Caco-2 (cell line): ENCODE measurements at regions not wholly inside any gene's neighbourhood (a gene's known extent, or its start where the extent isn't known, plus 50 kb on each side); places are given as distances from the start of the nearest gene placed in this dataset.

Experiments used
- BruUV-seq: library from RNA; stranded (reverse); fragments of 400-500 nt; replicated peaks from 2 replicates; lab custom pipeline; 2021; lab: Mats Ljungman, UMichigan
- CTCF ChIA-PET: fragments of 300-600 bp; sonication (Branson Sonifier 250); formaldehyde crosslinking; loops from one replicate; lab custom pipeline; 2022; ENCODE audit warnings: antibody characterized with exemption; lab: Charles Lee
- POLR2A ChIA-PET: fragments of 300-600 bp; sonication (Branson Sonifier 250); formaldehyde crosslinking; loops from one replicate; lab custom pipeline; 2022; ENCODE audit warnings: antibody characterized with exemption; lab: Charles Lee
- DNase-seq, 2 experiments: peaks; one replicate each; pipeline versions ENCODE4 v3.0.0 to v3.0.0-alpha.2; 2020 to 2022
- H3K27me3 ChIP-seq: replicated peaks from 2 replicates; pipeline ENCODE4 v1.6.0; 2011; ENCODE audit warnings: low read length; ENCODE audit not compliant: control insufficient read depth, insufficient read depth
- H3K36me3 ChIP-seq: 2 replicates; pipeline ENCODE4 v1.5.1; 2011; ENCODE audit warnings: low read length; ENCODE audit not compliant: control insufficient read depth, insufficient read depth
- H3K4me1 ChIP-seq: fragments of 250-450 bp; sonication (Bioruptor Pico); 2 replicates; pipeline ENCODE4 v1.5.1; 2020; ENCODE audit warnings: mild to moderate bottlenecking
- H3K4me3 ChIP-seq: 2 replicates; pipeline ENCODE4 v1.5.1; 2011; ENCODE audit warnings: low read depth, mild to moderate bottlenecking, control low read depth, low read length
- H3K9me3 ChIP-seq: fragments of 250-450 bp; sonication (Bioruptor Pico); 2 replicates; pipeline ENCODE4 v1.5.1; 2020; ENCODE audit warnings: mild to moderate bottlenecking, moderate library complexity
- H3K27ac Mint-ChIP-seq: one replicate; pipeline ENCODE4 v1.8.0; 2022; ENCODE audit warnings: mixed read lengths; ENCODE audit not compliant: unreplicated experiment
- H3K27me3 Mint-ChIP-seq: one replicate; pipeline ENCODE4 v1.8.0; 2022; ENCODE audit warnings: mixed read lengths; ENCODE audit not compliant: insufficient read depth, unreplicated experiment
- H3K36me3 Mint-ChIP-seq: one replicate; pipeline ENCODE4 v1.8.0; 2022; ENCODE audit warnings: mild to moderate bottlenecking, mixed read lengths; ENCODE audit not compliant: insufficient read depth, unreplicated experiment
- H3K4me1 Mint-ChIP-seq: one replicate; pipeline ENCODE4 v1.8.0; 2022; ENCODE audit warnings: low read depth, mixed read lengths; ENCODE audit not compliant: unreplicated experiment
- H3K4me3 Mint-ChIP-seq: one replicate; pipeline ENCODE4 v1.8.0; 2022; ENCODE audit warnings: mild to moderate bottlenecking, moderate library complexity, mixed read lengths; ENCODE audit not compliant: unreplicated experiment
- H3K9me3 Mint-ChIP-seq: one replicate; pipeline ENCODE4 v1.8.0; 2022; ENCODE audit warnings: mixed read lengths; ENCODE audit not compliant: unreplicated experiment
- CTCF ChIP-seq, 2 experiments: fragments of 200-600 bp in 1 of 2; IDR thresholded peaks; 1 replicate in 1 of 2; 2 replicates in 1 of 2; pipeline versions ENCODE4 v1.5.1 to v1.8.0; 2011 to 2022; ENCODE audit warnings: antibody characterized with exemption in 1 of 2, control low read depth in 1 of 2, inconsistent platforms in 1 of 2, low read depth in 1 of 2, low read length in 1 of 2, mild to moderate bottlenecking in 1 of 2, moderate library complexity in 1 of 2; ENCODE audit not compliant: insufficient read depth in 1 of 2, severe bottlenecking in 1 of 2, unreplicated experiment in 1 of 2
- intact Hi-C: fragments of 100-400 bp; cut with micrococcal nuclease; formaldehyde crosslinking; loops from one replicate; pipeline ENCODE4 v1.10.0; 2022; ENCODE audit not compliant: unreplicated experiment

- peaks cover 3% of the 10 kb centered on the region for H3K27me3 Mint-ChIP-seq
- CTCF ChIA-PET: no interaction called here
- no peak overlapping the region for H3K4me3 Mint-ChIP-seq
- H3K36me3 Mint-ChIP-seq: no peaks in the 10 kb centered on the region
- TF ChIP-seq CTCF (IDR thresholded peaks at IDR 0.05; ENCODE audit: insufficient read depth in 1 of 2, low read depth in 1 of 2, low read length in 1 of 2, severe bottlenecking in 1 of 2, unreplicated experiment in 1 of 2): no peak
- H3K27ac Mint-ChIP-seq: no peak overlapping the region
- POLR2A ChIA-PET: no interaction called here
- no peaks in the 10 kb centered on the region for H3K4me1 ChIP-seq
- H3K4me3 ChIP-seq: no peak overlapping the region
- intact Hi-C loops: no loop called here
- no peaks in the 10 kb centered on the region for H3K27me3 ChIP-seq
- no peaks in the 10 kb centered on the region for H3K36me3 ChIP-seq
- no TSS peak for BruUV-seq
- H3K4me1 Mint-ChIP-seq: no peaks in the 10 kb centered on the region
- no peaks in the 10 kb centered on the region for H3K9me3 Mint-ChIP-seq
- no peaks in the 10 kb centered on the region for H3K9me3 ChIP-seq
- DNase-seq: no peak
Measured at GRCh38 chr16:17885659-17886207, 415.0 kb upstream of the XYLT1 start.

DNA sequence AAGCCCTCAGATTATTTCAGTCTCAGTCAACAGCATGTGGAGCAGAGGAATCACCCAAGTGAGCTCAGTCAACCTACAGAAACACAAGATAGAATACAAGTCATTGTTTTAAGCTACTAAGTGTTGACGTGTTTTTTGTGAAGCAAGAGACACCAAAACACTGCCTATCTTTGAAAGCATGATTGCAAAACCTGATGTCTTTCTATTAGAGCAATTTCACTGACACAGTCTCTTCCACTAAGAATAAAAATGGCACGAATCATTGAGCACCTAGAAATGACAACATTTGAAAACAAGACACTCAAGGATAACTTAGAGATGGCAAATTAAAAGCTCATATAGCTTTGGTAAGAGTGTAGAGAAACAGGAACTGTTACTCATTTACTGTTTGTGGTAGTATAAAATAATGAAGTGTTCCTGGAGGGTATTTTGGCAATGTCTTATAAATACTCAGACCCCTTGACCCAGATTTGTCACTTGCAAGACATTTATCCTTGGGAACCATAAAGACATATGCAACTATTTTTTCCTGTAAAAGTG is 407.1 kb upstream of the XYLT1 start:
- no peaks in the 10 kb centered on the region for H3K36me3 Mint-ChIP-seq
- no peak for TF ChIP-seq CTCF (IDR thresholded peaks at IDR 0.05; ENCODE audit: insufficient read depth in 1 of 2, low read depth in 1 of 2, low read length in 1 of 2, severe bottlenecking in 1 of 2, unreplicated experiment in 1 of 2)
- no peaks in the 10 kb centered on the region for H3K4me1 Mint-ChIP-seq
- peaks cover 14% of the 10 kb centered on the region for H3K27me3 Mint-ChIP-seq
- Histone ChIP-seq H3K4me3 (no peak overlapping the region), H3K27me3 (no peaks in the 10 kb centered on the region), H3K4me1 (no peaks in the 10 kb centered on the region), H3K36me3 (no peaks in the 10 kb centered on the region), H3K9me3 (no peaks in the 10 kb centered on the region)
- H3K9me3 Mint-ChIP-seq: no peaks in the 10 kb centered on the region
- no peak for DNase-seq
- ChIA-PET CTCF (no interaction called here), POLR2A (no interaction called here)
- no peak overlapping the region for H3K27ac Mint-ChIP-seq
- intact Hi-C loops: no loop called here
- no TSS peak for BruUV-seq
- no peak overlapping the region for H3K4me3 Mint-ChIP-seq

DNA sequence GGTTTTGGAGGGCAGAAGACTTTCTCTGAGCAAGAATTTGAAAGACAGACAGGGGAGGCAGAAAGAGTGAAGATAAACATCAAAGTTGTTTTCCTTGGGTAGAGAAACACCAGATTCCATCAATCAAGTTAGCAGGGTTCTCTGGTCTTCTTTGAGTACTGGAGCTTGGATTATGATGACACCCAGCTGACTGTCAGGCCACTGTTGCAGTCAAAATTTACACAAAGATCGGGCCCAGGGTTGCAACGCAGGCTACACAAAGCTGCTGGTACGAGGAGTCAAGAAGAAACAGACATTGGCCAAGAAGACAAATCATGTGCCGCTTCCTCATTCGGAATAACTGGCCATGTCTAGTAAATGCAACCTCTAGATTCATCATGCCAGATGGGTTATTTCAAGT is 396.2 kb upstream of the XYLT1 start:
- DNase-seq: no peak
- Histone ChIP-seq H3K4me1 (no peaks in the 10 kb centered on the region), H3K4me3 (no peak overlapping the region), H3K27me3 (no peaks in the 10 kb centered on the region), H3K36me3 (no peaks in the 10 kb centered on the region), H3K9me3 (no peaks in the 10 kb centered on the region)
- H3K4me3 Mint-ChIP-seq: no peak overlapping the region
- TF ChIP-seq CTCF (IDR thresholded peaks at IDR 0.05; ENCODE audit: insufficient read depth in 1 of 2, low read depth in 1 of 2, low read length in 1 of 2, severe bottlenecking in 1 of 2, unreplicated experiment in 1 of 2): no peak
- ChIA-PET POLR2A (no interaction called here), CTCF (no interaction called here)
- no peaks in the 10 kb centered on the region for H3K36me3 Mint-ChIP-seq
- BruUV-seq: no TSS peak
- no peaks in the 10 kb centered on the region for H3K4me1 Mint-ChIP-seq
- intact Hi-C loops: no loop called here
- H3K9me3 Mint-ChIP-seq: no peaks in the 10 kb centered on the region
- no peaks in the 10 kb centered on the region for H3K27me3 Mint-ChIP-seq
- H3K27ac Mint-ChIP-seq: no peak overlapping the region
